ENCODE measurements at regions not wholly inside any gene's neighbourhood (a gene's known extent, or its start where the extent isn't known, plus 50 kb on each side); places are given as distances from the start of the nearest gene placed in this dataset.

- in situ Hi-C loops (cut with MboI; ENCODE audit: low pct_unique_long_range_greater_than_20kb, low sequenced_read_pairs, unreplicated experiment): no loop called here
- TF ChIP-seq CTCF (IDR thresholded peaks at IDR 0.05; ENCODE audit: extremely low read depth, insufficient read depth, missing control alignments): no peak
- DNase-seq (ENCODE audit: low spot score): no peak
These were observed 64.9 kb upstream of the GALNT9 start for GRCh38 chr12:132393991-132394949.

GRCh38 chr12:132393245-132393795 lies 63.9 kb upstream of the GALNT9 start:
- no peak for TF ChIP-seq CTCF (IDR thresholded peaks at IDR 0.05; ENCODE audit: extremely low read depth, insufficient read depth, missing control alignments)
- in situ Hi-C loops (cut with MboI; ENCODE audit: low pct_unique_long_range_greater_than_20kb, low sequenced_read_pairs, unreplicated experiment): no loop called here
- no peak for DNase-seq (ENCODE audit: low spot score)

- in situ Hi-C loops (cut with MboI; ENCODE audit: low pct_unique_long_range_greater_than_20kb, low sequenced_read_pairs, unreplicated experiment): no loop called here
- DNase-seq (ENCODE audit: low spot score): no peak
- no peak for TF ChIP-seq CTCF (IDR thresholded peaks at IDR 0.05; ENCODE audit: extremely low read depth, insufficient read depth, missing control alignments)
These were observed 63.2 kb upstream of the GALNT9 start for GRCh38 chr12:132392389-132393244.

DNA sequence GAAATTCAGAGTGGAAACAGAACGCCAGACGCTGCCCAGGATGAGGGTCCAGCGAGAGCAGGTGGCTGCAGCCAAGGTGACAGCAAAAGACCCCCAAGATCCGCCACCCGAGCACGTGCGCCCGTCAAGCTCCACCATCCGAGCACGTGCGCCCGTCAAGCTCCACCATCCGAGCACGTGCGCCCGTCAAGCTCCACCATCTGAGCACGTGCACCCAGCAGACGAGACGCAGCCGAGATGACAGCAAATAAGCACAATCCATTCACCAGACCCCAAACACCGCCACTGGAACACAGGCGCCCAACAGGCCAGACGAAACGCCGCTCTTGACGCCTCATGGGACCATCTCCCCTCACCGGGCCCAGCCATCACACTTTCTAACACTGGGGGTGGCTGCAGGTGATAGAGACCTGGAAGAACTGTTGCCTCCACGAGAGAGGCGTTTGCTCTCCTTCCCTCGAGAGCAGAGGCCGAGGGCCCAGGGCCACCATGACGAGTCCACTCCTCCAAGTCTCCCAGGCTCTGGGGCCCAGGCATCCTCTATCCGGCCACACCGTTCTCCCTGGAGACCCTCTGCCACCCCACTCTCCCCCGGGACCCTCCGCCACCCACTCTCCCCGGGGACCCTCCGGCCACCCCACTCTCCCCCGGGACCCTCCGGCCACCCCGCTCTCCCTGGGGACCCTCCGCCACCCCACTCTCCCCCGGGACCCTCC lies 62.1 kb upstream of the GALNT9 start:
- DNase-seq (ENCODE audit: low spot score): no peak
- no peak for TF ChIP-seq CTCF (IDR thresholded peaks at IDR 0.05; ENCODE audit: extremely low read depth, insufficient read depth, missing control alignments)
- in situ Hi-C loops (cut with MboI; ENCODE audit: low pct_unique_long_range_greater_than_20kb, low sequenced_read_pairs, unreplicated experiment): no loop called here

DNA sequence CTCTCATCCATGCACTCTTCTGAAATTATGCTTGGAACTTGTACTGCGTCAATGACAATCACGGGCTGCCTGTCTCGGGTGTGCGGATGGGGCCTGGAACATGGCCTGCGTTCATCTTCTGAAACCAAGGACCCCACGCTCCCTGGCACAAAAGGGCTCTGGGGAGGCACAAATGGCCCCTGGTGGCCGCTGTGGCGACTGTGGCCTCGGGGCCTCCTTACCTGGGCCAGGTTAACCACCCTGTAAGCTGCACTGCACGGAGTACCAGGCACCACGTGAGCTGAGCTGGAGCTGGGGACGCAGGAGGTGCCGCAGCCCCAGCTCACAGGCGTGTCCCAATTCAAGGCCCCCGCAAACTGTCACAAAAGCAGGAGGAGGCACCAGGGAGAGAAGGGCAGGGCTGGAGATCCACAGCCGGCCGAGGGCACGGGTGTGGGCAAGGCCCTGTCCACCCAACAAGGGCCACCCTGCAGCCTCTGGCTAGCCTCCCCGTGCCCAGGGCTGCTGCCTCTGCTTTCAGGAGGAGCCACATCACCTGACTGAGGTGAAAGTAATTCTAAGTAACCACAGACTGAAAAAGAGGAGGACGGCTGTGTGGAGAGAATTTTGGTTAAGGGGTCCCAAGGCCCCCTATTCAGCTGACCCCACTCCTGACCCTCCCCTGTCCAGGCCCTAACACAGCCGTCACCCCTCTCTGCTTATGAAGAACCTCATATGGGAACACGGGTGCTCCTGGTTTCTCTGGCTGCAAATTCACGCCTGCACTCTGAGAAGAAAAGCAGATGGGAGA lies 61.1 kb upstream of the GALNT9 start:
- no peak for TF ChIP-seq CTCF (IDR thresholded peaks at IDR 0.05; ENCODE audit: extremely low read depth, insufficient read depth, missing control alignments)
- DNase-seq (ENCODE audit: low spot score): no peak
- in situ Hi-C loops (cut with MboI; ENCODE audit: low pct_unique_long_range_greater_than_20kb, low sequenced_read_pairs, unreplicated experiment): no loop called here
